GM18861 (cell line): ENCODE measurements at regions not wholly inside any gene's neighbourhood (a gene's known extent, or its start where the extent isn't known, plus 50 kb on each side); places are given as distances from the start of the nearest gene placed in this dataset.

Experiments used
- ATAC-seq: cut with Tn5 transposase; IDR thresholded peaks from one replicate; pipeline ENCODE4 v1.9.1; 2021; ENCODE audit not compliant: unreplicated experiment

- no peak for ATAC-seq
Observed at GRCh38 chr12:81963026-81963425, 203.9 kb upstream of the PPFIA2 start.

- no peak for ATAC-seq
Observed at GRCh38 chr12:81962126-81962856, 203.1 kb upstream of the PPFIA2 start.

- no peak for ATAC-seq
Observed at GRCh38 chr12:81958406-81958805, 199.3 kb upstream of the PPFIA2 start.

GRCh38 chr12:81957631-81958030 is 198.5 kb upstream of the PPFIA2 start:
- no peak for ATAC-seq

- ATAC-seq = no peak
Observed at GRCh38 chr12:81956468-81956860, 197.3 kb upstream of the PPFIA2 start.

GRCh38 chr12:81953541-81953940 is 194.4 kb upstream of the PPFIA2 start:
- no peak for ATAC-seq

GRCh38 chr12:81950871-81951270 is 191.7 kb upstream of the PPFIA2 start:
- ATAC-seq = no peak

- no peak for ATAC-seq
Observed at GRCh38 chr12:81949841-81950308, 190.7 kb upstream of the PPFIA2 start.

GRCh38 chr12:81949416-81949815 is 190.3 kb upstream of the PPFIA2 start:
- ATAC-seq = no peak

- ATAC-seq = no peak
Observed at GRCh38 chr12:81944886-81945285, 185.7 kb upstream of the PPFIA2 start.

- peak; percentile 95 for ATAC-seq
Observed at GRCh38 chr12:81942594-81942993, 183.4 kb upstream of the PPFIA2 start.

- ATAC-seq = no peak
Observed at GRCh38 chr12:81930037-81930436, 170.9 kb upstream of the PPFIA2 start.

GRCh38 chr12:81896771-81897170 is 137.6 kb upstream of the PPFIA2 start:
- no peak for ATAC-seq

- no peak for ATAC-seq
Observed at GRCh38 chr12:81888961-81889360, 129.8 kb upstream of the PPFIA2 start.

GRCh38 chr12:81888106-81888740 is 129.1 kb upstream of the PPFIA2 start:
- ATAC-seq = no peak

GRCh38 chr12:81874586-81874985 is 115.4 kb upstream of the PPFIA2 start:
- ATAC-seq = no peak

GRCh38 chr12:81874166-81874565 is 115.0 kb upstream of the PPFIA2 start:
- no peak for ATAC-seq

GRCh38 chr12:81872400-81872799 is 113.2 kb upstream of the PPFIA2 start:
- ATAC-seq = no peak

- ATAC-seq = no peak
Observed at GRCh38 chr12:81866081-81866480, 106.9 kb upstream of the PPFIA2 start.

GRCh38 chr12:81863406-81863805 is 104.3 kb upstream of the PPFIA2 start:
- no peak for ATAC-seq

GRCh38 chr12:81859521-81859920 is 100.4 kb upstream of the PPFIA2 start:
- no peak for ATAC-seq

- ATAC-seq = no peak
Observed at GRCh38 chr12:81843599-81843998, 84.4 kb upstream of the PPFIA2 start.

GRCh38 chr12:81835783-81836182 is 76.6 kb upstream of the PPFIA2 start:
- no peak for ATAC-seq
